Type B pancreatic cell (in vitro differentiated cells): ENCODE measurements at regions not wholly inside any gene's neighbourhood (a gene's known extent, or its start where the extent isn't known, plus 50 kb on each side); places are given as distances from the start of the nearest gene placed in this dataset.

Source experiments
- DNase-seq: peaks from one replicate; pipeline ENCODE4 v3.0.0; 2021; ENCODE audit warnings: mixed read lengths; ENCODE audit not compliant: unreplicated experiment; ENCODE audit errors: extremely low spot score
- H3K27ac Mint-ChIP-seq: 2 replicates; pipeline ENCODE4 v1.8.0; 2021; ENCODE audit warnings: mild to moderate bottlenecking, mixed read lengths
- H3K27me3 Mint-ChIP-seq: 2 replicates; pipeline ENCODE4 v1.8.0; 2021; ENCODE audit warnings: mixed read lengths
- H3K36me3 Mint-ChIP-seq: 2 replicates; pipeline ENCODE4 v1.8.0; 2021; ENCODE audit warnings: mixed read lengths
- H3K4me1 Mint-ChIP-seq: one replicate; pipeline ENCODE4 v1.8.0; 2021; ENCODE audit warnings: mixed read lengths; ENCODE audit not compliant: unreplicated experiment
- H3K4me3 Mint-ChIP-seq: 2 replicates; pipeline ENCODE4 v1.8.0; 2021; ENCODE audit warnings: mild to moderate bottlenecking, mixed read lengths
- H3K9me3 Mint-ChIP-seq: 2 replicates; pipeline ENCODE4 v1.8.0; 2021; ENCODE audit warnings: mixed read lengths
- TF ChIP-seq, protein P1 (sequence below): fragments of 200-600 bp; sonication (generic); conservative IDR thresholded peaks from 2 replicates; pipeline ENCODE4 v1.5.0; 2021; ENCODE audit warnings: antibody characterized with exemption, mild to moderate bottlenecking

DNA sequence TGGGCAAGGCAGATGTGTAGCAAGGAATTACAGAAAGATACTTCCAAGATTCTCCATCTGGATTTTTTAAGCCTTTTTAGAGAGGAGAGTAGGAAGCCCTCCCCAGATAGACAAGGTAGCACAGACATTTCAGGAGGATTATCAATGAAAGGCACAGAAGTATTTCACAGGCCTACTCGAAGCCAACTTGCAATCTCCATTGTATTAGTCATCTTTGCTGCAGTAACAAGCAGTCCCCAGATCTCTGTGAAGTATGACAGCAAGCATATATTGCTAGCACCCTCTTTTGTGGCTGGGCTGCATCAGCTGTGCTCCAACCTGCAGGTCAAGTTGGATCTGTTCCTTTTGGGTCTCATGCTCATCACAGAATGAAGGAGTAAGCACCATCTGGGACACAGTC is 101.6 kb downstream of the MAF start:
- TF ChIP-seq, protein P1, sequence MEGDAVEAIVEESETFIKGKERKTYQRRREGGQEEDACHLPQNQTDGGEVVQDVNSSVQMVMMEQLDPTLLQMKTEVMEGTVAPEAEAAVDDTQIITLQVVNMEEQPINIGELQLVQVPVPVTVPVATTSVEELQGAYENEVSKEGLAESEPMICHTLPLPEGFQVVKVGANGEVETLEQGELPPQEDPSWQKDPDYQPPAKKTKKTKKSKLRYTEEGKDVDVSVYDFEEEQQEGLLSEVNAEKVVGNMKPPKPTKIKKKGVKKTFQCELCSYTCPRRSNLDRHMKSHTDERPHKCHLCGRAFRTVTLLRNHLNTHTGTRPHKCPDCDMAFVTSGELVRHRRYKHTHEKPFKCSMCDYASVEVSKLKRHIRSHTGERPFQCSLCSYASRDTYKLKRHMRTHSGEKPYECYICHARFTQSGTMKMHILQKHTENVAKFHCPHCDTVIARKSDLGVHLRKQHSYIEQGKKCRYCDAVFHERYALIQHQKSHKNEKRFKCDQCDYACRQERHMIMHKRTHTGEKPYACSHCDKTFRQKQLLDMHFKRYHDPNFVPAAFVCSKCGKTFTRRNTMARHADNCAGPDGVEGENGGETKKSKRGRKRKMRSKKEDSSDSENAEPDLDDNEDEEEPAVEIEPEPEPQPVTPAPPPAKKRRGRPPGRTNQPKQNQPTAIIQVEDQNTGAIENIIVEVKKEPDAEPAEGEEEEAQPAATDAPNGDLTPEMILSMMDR, result no peak
- H3K4me1 Mint-ChIP-seq, result no peaks in the 10 kb centered on the region
- H3K9me3 Mint-ChIP-seq, result peaks cover 3% of the 10 kb centered on the region
- no peak for DNase-seq
- no peak overlapping the region for H3K27ac Mint-ChIP-seq
- H3K27me3 Mint-ChIP-seq, result no peaks in the 10 kb centered on the region
- H3K36me3 Mint-ChIP-seq, result no peaks in the 10 kb centered on the region
- H3K4me3 Mint-ChIP-seq, result no peak overlapping the region

GRCh38 chr16:79497606-79498350 is 102.8 kb downstream of the MAF start:
- DNase-seq, result no peak
- TF ChIP-seq, protein P1, result no peak
- Mint-ChIP-seq H3K4me3 (no peak overlapping the region), H3K27me3 (no peaks in the 10 kb centered on the region), H3K27ac (no peak overlapping the region), H3K4me1 (no peaks in the 10 kb centered on the region), H3K36me3 (no peaks in the 10 kb centered on the region), H3K9me3 (no peaks in the 10 kb centered on the region)

GRCh38 chr16:79493911-79494310 is 106.6 kb downstream of the MAF start:
- peaks cover 7% of the 10 kb centered on the region for H3K27me3 Mint-ChIP-seq
- H3K9me3 Mint-ChIP-seq, result no peaks in the 10 kb centered on the region
- TF ChIP-seq, protein P1, result no peak
- no peaks in the 10 kb centered on the region for H3K36me3 Mint-ChIP-seq
- H3K4me3 Mint-ChIP-seq, result no peak overlapping the region
- DNase-seq, result no peak
- no peaks in the 10 kb centered on the region for H3K4me1 Mint-ChIP-seq
- H3K27ac Mint-ChIP-seq, result no peak overlapping the region

DNA sequence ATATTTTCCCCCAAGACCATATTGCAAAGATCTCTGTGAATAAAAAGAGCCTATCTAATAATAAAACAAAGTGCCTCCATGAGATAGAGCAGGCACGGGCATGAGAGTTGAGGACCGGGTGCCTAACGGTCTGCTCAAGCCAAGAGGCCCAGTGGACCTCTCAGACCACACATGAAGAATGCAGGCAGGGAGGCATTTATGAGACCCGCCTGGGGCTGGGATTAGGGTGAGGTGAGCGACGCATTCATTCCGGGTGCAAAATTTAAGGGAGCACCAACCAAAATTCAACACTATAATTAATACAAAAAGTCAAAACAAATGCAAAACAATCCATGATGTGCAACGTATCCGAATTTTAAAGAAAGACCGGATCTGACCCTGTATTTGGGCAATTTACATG is 108.5 kb downstream of the MAF start:
- Mint-ChIP-seq H3K4me3 (no peak overlapping the region), H3K27me3 (peaks cover 8% of the 10 kb centered on the region), H3K9me3 (no peaks in the 10 kb centered on the region), H3K27ac (no peak overlapping the region), H3K4me1 (no peaks in the 10 kb centered on the region), H3K36me3 (no peaks in the 10 kb centered on the region)
- TF ChIP-seq, protein P1, result no peak
- DNase-seq, result no peak

DNA sequence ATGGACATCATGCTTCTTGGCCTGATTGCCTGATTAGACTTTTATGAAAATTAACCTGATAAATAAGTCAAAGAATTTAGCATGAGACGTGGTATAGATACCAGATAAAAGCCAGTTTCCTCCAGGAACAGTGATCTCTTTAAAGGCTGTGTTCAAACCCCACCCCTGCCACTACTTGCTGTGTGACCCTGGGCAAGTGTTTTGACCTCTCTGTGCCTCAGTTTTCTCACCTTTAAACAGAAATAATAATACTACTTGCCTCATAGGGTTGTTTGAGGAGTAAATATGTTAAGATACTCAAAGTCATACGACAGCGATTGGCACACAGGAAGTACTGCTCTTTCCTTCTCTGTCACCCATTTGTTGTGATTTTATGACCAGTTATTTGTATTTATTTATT is 115.5 kb downstream of the MAF start:
- no peaks in the 10 kb centered on the region for H3K9me3 Mint-ChIP-seq
- no peak overlapping the region for H3K4me3 Mint-ChIP-seq
- TF ChIP-seq, protein P1, result no peak
- H3K4me1 Mint-ChIP-seq, result no peaks in the 10 kb centered on the region
- H3K27me3 Mint-ChIP-seq, result peaks cover 29% of the 10 kb centered on the region
- no peaks in the 10 kb centered on the region for H3K36me3 Mint-ChIP-seq
- H3K27ac Mint-ChIP-seq, result no peak overlapping the region
- no peak for DNase-seq
